ENCODE measurements at regions not wholly inside any gene's neighbourhood (a gene's known extent, or its start where the extent isn't known, plus 50 kb on each side); places are given as distances from the start of the nearest gene placed in this dataset.

- Histone ChIP-seq H3K9me3 (no peaks in the 10 kb centered on the region), H3K27ac (no peak overlapping the region), H3K36me3 (no peaks in the 10 kb centered on the region), H3K4me3 (no peak overlapping the region), H3K4me1 (peaks cover 0 to 15% (median 0%) of the 10 kb centered on the region in 9 donors), H3K27me3 (no peaks in the 10 kb centered on the region)
- WGBS, 2 donors = 76 to 91% methylated on average over 5 of the region's 5 CpGs
- no peak for TF ChIP-seq CTCF (IDR thresholded peaks at IDR 0.05)
- intact Hi-C loops (cut with DNase I) = no loop called here
- ATAC-seq = no peak
- no peak for DNase-seq
These were observed 88.7 kb upstream of the PLXNC1 start for GRCh38 chr12:94059394-94060368.

- no peak overlapping the region for H3K27ac ChIP-seq
- DNase-seq = no peak
- TF ChIP-seq CTCF (IDR thresholded peaks at IDR 0.05) = no peak
- intact Hi-C loops (cut with DNase I) = no loop called here
- H3K9me3 ChIP-seq = no peaks in the 10 kb centered on the region
- peaks cover 0 to 12% (median 0%) of the 10 kb centered on the region in 9 donors for H3K4me1 ChIP-seq
- no peak for ATAC-seq
- H3K4me3 ChIP-seq = no peak overlapping the region
- H3K27me3 ChIP-seq = no peaks in the 10 kb centered on the region
- 96 to 98% methylated on average over 1 of the region's 1 CpG for WGBS, 2 donors
- H3K36me3 ChIP-seq = no peaks in the 10 kb centered on the region
These were observed 86.2 kb upstream of the PLXNC1 start for GRCh38 chr12:94062194-94062593.

GRCh38 chr12:94062796-94063635 is 85.4 kb upstream of the PLXNC1 start:
- 85 to 89% methylated on average over 4 of the region's 4 CpGs for WGBS, 2 donors
- DNase-seq (no peak), ATAC-seq (peak in 1 of 8 donors; percentile 30)
- intact Hi-C loops (cut with DNase I) = no loop called here
- H3K36me3 ChIP-seq = no peaks in the 10 kb centered on the region
- no peaks in the 10 kb centered on the region for H3K9me3 ChIP-seq
- H3K27ac ChIP-seq = no peak overlapping the region
- H3K27me3 ChIP-seq = no peaks in the 10 kb centered on the region
- no peak for TF ChIP-seq CTCF (IDR thresholded peaks at IDR 0.05)
- peaks cover 0 to 4% (median 0%) of the 10 kb centered on the region in 9 donors for H3K4me1 ChIP-seq
- H3K4me3 ChIP-seq = no peak overlapping the region

GRCh38 chr12:94070520-94070919 is 77.9 kb upstream of the PLXNC1 start:
- no peak for TF ChIP-seq CTCF (IDR thresholded peaks at IDR 0.05)
- H3K27me3 ChIP-seq = no peaks in the 10 kb centered on the region
- peaks cover 8 to 25% (median 15%) of the 10 kb centered on the region in 9 donors for H3K4me1 ChIP-seq
- peaks cover 0 to 14% (median 3%) of the 10 kb centered on the region in 11 donors for H3K9me3 ChIP-seq
- intact Hi-C loops (cut with DNase I) = loop anchor here in 8 of 10 donors (5.0 to 10.0 kb wide), 8 partner anchors 176 to 506 kb away; partner anchors contain the start of genes SOCS2 (in 2 of the 8) and CRADD (in 1 of the 8)
- DNase-seq (no peak), ATAC-seq (no peak)
- H3K27ac ChIP-seq = no peak overlapping the region
- H3K36me3 ChIP-seq = no peaks in the 10 kb centered on the region
- WGBS, 2 donors = 95 to 99% methylated on average over 3 to 5 of the region's 5 CpGs
- H3K4me3 ChIP-seq = no peak overlapping the region
